AG04449 (cell line): ENCODE measurements at regions not wholly inside any gene's neighbourhood (a gene's known extent, or its start where the extent isn't known, plus 50 kb on each side); places are given as distances from the start of the nearest gene placed in this dataset.

Experiments used
- CTCF ChIA-PET: fragments of 350-600 bp; formaldehyde crosslinking; extraction: SDS; loops from one replicate; lab custom pipeline; 2021; ENCODE audit warnings: antibody characterized with exemption; lab: Yijun Ruan, JAX
- POLR2A ChIA-PET: fragments of 400-600, 350-600 bp; formaldehyde crosslinking; extraction: SDS; loops from one replicate; lab custom pipeline; 2020; ENCODE audit warnings: antibody characterized with exemption, inconsistent platforms; lab: Yijun Ruan, JAX
- DNase-seq: peaks from one replicate; pipeline ENCODE4 v3.0.0-alpha.2; 2010; ENCODE audit warnings: low read depth, low spot score
- H3K4me3 ChIP-seq: 2 replicates; pipeline ENCODE4 v1.5.1; 2011; ENCODE audit warnings: low read depth, mild to moderate bottlenecking, control low read depth, low read length
- CTCF ChIP-seq: IDR thresholded peaks from one replicate; pipeline ENCODE4 v1.5.1; 2011; ENCODE audit warnings: mild to moderate bottlenecking, moderate library complexity, low read length, control low read depth, inconsistent platforms; ENCODE audit not compliant: insufficient read depth; ENCODE audit errors: missing control alignments

GRCh38 chr19:29006057-29006735 is 206.8 kb downstream of the UQCRFS1 start:
- CTCF ChIA-PET, result interaction anchor here (1.2 kb wide), 1 partner anchor 127 kb away, joined by 3 read pairs; no protein-coding TSS in a partner anchor

DNA sequence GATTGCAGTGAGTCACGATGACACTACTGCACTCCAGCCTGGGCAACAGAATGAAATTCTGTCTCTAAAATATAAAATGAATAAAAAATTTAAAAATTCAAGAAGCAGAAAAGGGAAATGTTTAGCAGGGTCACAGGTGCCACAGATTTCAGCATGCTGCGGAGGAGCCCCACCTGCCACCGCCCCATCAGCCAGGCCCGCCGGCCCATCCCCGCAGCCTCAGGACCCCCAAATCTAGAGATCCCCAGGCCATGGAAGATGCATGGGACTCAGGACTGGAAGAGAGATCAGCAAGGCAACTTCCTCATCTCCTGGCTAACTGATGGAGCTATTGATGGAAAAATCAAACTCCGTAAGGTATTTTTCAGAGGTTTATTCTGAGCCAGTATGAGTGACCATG is 208.2 kb downstream of the UQCRFS1 start:
- no peak for TF ChIP-seq CTCF
- no peak for DNase-seq
- ChIA-PET CTCF (no interaction called here), POLR2A (no interaction called here)
- no peak overlapping the region for H3K4me3 ChIP-seq

More at GRCh38 chr19:29006057-29006735, 206.8 kb downstream of the UQCRFS1 start:
- peak; percentile 19 for DNase-seq
- H3K4me3 ChIP-seq, result no peak overlapping the region
- TF ChIP-seq CTCF, result no peak
- POLR2A ChIA-PET, result no interaction called here

DNA sequence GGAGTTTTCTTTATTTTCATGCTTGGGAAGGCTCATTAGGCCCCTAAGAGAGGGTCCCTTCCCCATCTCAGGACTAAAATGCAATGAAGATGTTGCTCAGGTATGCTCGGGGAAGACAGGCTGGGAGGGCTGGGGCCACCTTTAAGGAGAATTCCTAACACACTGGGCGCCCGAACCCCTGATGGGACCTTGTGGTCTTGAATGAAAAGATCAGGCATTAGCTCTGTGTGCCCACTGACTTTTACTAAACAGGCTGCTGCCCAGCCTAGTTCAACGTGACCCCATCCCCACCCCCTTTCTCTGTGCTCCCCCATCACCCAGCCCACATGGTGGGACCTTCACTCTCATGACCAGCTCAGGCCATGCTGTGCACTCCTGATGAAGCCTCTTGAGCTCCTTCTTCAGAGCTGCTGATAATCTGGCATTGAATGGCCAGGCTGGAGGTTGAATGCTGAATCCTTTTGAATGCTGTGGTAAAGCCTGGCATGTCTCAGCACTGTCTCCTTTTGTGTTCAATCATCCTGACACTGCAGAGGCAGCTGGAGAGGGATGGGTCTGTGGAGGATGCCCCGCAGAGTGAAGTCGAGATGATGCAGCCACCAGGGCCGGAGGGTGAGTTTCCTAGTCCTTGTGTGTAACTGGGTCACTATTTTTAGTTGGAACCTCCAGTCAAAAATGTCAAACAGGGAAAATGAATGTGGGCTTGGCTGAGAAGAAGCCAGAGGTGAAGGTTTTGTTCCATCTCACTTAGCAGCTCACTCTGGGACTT is 209.1 kb downstream of the UQCRFS1 start:
- CTCF ChIA-PET, result no interaction called here
- H3K4me3 ChIP-seq, result no peak overlapping the region
- DNase-seq, result no peak
- POLR2A ChIA-PET, result no interaction called here
- TF ChIP-seq CTCF, result no peak

GRCh38 chr19:29002336-29002735 is 210.6 kb downstream of the UQCRFS1 start:
- ChIA-PET POLR2A (no interaction called here), CTCF (no interaction called here)
- no peak for DNase-seq
- no peak for TF ChIP-seq CTCF
- no peak overlapping the region for H3K4me3 ChIP-seq

DNA sequence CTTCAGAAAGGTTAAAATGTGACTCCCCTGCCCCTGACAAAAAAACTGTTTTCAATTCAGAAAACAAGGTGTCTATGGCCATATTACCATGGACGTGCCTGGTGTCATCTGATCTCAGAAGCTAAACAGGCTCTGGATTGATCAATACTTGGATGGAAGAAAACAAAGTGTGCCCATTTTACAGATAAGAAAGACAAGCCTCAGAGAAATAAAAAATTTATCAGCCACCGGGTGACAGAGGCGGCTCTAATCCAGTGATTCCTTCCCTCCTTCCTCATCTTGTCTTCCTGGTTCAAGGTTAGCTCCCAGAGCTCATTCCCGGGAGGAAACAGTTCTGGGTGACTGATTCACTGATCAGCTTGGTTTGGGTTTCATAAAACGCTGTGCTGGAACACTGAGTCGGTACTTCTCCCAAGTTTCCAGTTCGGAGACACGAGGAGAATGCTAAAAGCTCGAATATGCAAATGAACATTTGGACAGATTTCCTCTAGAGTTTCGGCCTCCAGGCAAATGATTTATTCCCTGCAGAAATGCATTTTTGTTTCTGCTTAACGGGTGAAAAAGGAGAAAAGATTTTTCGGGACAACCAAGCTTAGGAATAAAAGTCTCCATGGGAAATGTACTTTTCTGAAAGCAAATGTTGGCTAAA is 211.2 kb downstream of the UQCRFS1 start:
- TF ChIP-seq CTCF, result no peak
- POLR2A ChIA-PET, result no interaction called here
- no peak for DNase-seq

DNA sequence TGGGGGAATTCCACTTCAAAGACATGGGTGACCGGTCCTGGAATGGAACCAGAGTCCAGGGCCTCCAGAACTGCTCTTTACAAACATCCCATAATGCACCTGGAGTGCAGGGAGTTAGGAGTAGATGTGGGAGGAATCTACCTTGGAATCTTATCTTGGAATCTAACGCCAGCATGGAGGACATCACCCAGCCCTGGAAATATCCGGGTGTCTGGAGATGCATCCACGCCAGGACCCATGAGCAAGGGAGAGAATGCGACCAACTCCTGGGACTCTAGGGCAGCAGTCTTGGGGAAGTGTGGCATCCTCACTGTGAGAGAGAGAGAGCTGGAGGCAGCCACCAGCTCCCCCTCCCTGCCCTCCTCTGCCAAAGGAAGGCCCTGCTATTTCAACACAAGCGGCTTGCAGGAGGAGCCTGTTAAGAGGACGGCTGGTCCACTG is 211.8 kb downstream of the UQCRFS1 start:
- CTCF ChIA-PET, result interaction anchor here (0.7 kb wide), 1 partner anchor 21 kb away, joined by 3 read pairs; no protein-coding TSS in a partner anchor
- no peak for DNase-seq
- POLR2A ChIA-PET, result no interaction called here

More for the DNA sequence above, 211.2 kb downstream of the UQCRFS1 start:
- H3K4me3 ChIP-seq, result no peak overlapping the region
- CTCF ChIA-PET, result interaction anchor here (0.7 kb wide), 1 partner anchor 21 kb away, joined by 3 read pairs; no protein-coding TSS in a partner anchor

More for the DNA sequence above, 211.8 kb downstream of the UQCRFS1 start:
- no peak for TF ChIP-seq CTCF
- H3K4me3 ChIP-seq, result no peak overlapping the region
